BJ (cell line): ENCODE measurements at regions not wholly inside any gene's neighbourhood (a gene's known extent, or its start where the extent isn't known, plus 50 kb on each side); places are given as distances from the start of the nearest gene placed in this dataset.

ENCODE experiments used
- CTCF ChIA-PET: fragments of 350-600 bp; formaldehyde crosslinking; extraction: SDS; loops from one replicate; lab custom pipeline; 2021; ENCODE audit warnings: antibody characterized with exemption, inconsistent platforms; lab: Yijun Ruan, JAX
- POLR2A ChIA-PET: fragments of 300-600 bp; sonication (Branson Sonifier 250); formaldehyde crosslinking; extraction: SDS; loops from one replicate; lab custom pipeline; 2021; ENCODE audit warnings: antibody characterized with exemption; lab: Charles Lee
- DNase-seq: peaks from one replicate; pipeline ENCODE4 v3.0.0-alpha.2; 2011; ENCODE audit warnings: low read depth
- H3K27me3 ChIP-seq: 2 replicates; pipeline ENCODE4 v1.6.0; 2011; ENCODE audit warnings: low read length; ENCODE audit not compliant: control insufficient read depth, insufficient read depth
- H3K36me3 ChIP-seq: 2 replicates; pipeline ENCODE4 v1.5.1; 2011; ENCODE audit warnings: low read length; ENCODE audit not compliant: control insufficient read depth, insufficient read depth
- H3K4me3 ChIP-seq: 2 replicates; pipeline ENCODE4 v1.5.1; 2011; ENCODE audit warnings: low read depth, mild to moderate bottlenecking, control low read depth, low read length
- TF ChIP-seq, protein P1 (sequence below): IDR thresholded peaks from 2 replicates; pipeline ENCODE4 v1.5.1; 2011; ENCODE audit warnings: low read depth, mild to moderate bottlenecking, control low read depth, inconsistent platforms, low read length, moderate library complexity; ENCODE audit not compliant: insufficient read depth

DNA sequence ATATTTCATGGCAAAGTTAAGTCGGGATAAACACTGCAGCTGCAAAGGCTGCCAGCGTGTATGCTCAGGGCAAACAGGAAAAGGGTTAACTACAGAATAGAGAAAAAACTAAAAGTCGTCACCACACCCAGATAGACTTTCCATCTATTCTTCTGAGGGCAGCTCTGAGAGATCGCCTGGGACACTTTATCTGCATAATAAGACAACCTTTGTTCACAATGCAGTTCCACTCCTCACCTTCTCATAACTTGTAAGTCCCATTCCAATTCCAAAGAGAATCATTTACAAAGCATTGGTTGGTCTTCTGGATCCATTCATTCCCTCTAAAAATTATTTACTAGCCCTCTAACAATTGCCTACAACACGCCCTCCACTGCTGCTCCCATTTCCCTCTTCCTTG is 437.4 kb downstream of the RND3 start:
- Histone ChIP-seq H3K27me3 (no peaks in the 10 kb centered on the region), H3K36me3 (no peaks in the 10 kb centered on the region), H3K4me3 (no peak overlapping the region)
- POLR2A ChIA-PET, result no interaction called here
- TF ChIP-seq, protein P1, sequence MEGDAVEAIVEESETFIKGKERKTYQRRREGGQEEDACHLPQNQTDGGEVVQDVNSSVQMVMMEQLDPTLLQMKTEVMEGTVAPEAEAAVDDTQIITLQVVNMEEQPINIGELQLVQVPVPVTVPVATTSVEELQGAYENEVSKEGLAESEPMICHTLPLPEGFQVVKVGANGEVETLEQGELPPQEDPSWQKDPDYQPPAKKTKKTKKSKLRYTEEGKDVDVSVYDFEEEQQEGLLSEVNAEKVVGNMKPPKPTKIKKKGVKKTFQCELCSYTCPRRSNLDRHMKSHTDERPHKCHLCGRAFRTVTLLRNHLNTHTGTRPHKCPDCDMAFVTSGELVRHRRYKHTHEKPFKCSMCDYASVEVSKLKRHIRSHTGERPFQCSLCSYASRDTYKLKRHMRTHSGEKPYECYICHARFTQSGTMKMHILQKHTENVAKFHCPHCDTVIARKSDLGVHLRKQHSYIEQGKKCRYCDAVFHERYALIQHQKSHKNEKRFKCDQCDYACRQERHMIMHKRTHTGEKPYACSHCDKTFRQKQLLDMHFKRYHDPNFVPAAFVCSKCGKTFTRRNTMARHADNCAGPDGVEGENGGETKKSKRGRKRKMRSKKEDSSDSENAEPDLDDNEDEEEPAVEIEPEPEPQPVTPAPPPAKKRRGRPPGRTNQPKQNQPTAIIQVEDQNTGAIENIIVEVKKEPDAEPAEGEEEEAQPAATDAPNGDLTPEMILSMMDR, result no peak
- CTCF ChIA-PET, result interaction anchor here (1.4 kb wide), 1 partner anchor 10 kb away, joined by 3 read pairs; no protein-coding TSS in a partner anchor
- DNase-seq, result no peak

DNA sequence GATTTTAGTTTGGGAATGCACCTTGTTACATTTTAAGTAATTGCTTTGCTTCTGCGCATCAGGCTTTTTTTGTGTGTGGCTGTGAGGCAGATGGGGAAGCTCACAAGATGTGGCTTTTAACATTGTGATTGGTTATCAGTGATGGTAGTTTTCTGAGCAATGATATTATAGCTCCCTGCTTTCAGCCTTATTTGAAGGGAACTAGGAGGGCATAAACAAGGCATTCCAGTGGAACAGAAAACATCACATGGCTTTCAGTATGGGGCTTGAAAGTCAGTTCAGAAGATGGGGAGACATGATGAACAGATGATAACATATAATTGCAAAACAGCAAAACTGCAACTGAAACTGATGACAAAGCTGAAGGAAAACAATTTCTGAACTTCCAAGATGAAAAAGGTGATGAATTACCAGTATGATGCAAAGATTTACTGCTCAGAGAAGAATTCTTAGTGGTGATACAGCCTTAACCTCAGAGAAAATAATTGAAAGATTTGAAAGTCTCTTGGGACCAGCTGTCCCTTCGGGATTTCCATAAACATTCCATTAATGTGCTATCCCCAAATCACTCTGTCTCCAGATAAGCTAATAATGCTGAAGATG is 439.7 kb downstream of the RND3 start:
- DNase-seq, result no peak
- POLR2A ChIA-PET, result interaction anchor here (0.5 kb wide), 1 partner anchor 355 kb away, joined by 3 read pairs; no protein-coding TSS in a partner anchor
- H3K27me3 ChIP-seq, result no peaks in the 10 kb centered on the region
- CTCF ChIA-PET, result interaction anchor here (0.8 to 1.4 kb wide), 2 partner anchors 8 to 13 kb away, joined by 3 read pairs; no protein-coding TSS in a partner anchor
- no peak overlapping the region for H3K4me3 ChIP-seq
- TF ChIP-seq, protein P1, result no peak
- no peaks in the 10 kb centered on the region for H3K36me3 ChIP-seq

DNA sequence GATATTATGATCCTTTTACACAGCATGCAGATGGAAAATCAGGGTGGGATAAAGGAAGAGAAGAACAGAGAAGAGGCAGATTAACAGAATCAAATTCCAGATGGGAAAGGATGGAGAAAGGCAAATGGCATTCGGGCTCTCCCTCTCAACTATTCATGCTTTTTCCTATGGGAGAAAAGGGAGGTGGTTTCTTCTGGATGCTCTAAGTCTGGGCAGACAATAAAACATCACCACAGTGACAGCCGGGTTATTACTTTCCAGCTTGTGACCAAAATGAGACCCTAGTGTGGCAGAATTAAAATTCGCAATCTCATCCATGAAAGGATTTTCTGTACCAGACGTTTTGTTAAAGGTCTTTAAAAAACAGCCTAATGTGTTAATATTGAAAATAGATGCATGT is 440.7 kb downstream of the RND3 start:
- Histone ChIP-seq H3K4me3 (no peak overlapping the region), H3K27me3 (no peaks in the 10 kb centered on the region), H3K36me3 (no peaks in the 10 kb centered on the region)
- TF ChIP-seq, protein P1, result no peak
- POLR2A ChIA-PET, result interaction anchor here (0.5 kb wide), 1 partner anchor 26 kb away, joined by 3 read pairs; no protein-coding TSS in a partner anchor
- DNase-seq, result no peak
- CTCF ChIA-PET, result no interaction called here

DNA sequence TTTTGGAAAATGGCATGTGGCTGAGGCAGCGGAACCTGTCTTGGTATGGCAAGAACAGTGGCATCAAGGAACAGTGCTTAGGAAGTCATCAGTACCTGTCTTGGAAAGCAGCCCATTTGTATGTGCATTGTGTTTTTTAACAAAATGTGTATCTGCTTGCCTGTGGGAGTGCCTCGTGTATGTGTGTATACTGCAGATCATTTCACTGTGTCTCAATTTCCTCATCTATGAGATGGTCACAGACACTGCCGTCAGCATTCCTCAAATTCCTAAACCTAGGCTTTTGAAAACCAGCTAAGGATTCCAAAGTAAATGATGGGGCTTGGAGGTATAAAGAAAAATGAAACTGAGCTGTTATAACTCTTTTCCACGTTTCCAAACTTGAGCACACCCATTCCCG is 441.3 kb downstream of the RND3 start:
- no peak for DNase-seq
- H3K36me3 ChIP-seq, result no peaks in the 10 kb centered on the region
- TF ChIP-seq, protein P1, result no peak
- ChIA-PET CTCF (no interaction called here), POLR2A (no interaction called here)
- H3K27me3 ChIP-seq, result no peaks in the 10 kb centered on the region
- H3K4me3 ChIP-seq, result no peak overlapping the region

DNA sequence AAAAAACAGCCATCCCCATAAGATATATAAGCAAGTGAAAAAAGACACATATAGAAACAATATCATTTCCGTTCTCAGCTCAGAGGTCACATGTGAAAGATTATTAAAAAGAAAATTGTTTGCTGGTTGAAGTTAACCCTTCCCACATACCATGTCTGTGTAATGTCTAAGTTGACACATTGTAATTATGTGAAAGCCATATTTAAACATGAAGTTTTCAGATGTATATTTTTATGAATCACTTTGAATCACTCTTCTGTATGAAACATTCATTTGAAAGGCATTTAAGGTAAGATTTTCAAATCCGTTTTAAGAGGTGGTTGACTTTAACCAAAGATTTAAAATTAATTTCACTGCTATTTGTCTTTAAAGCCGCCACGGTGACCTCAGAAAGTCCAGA is 441.9 kb downstream of the RND3 start:
- CTCF ChIA-PET, result no interaction called here
- Histone ChIP-seq H3K4me3 (no peak overlapping the region), H3K27me3 (no peaks in the 10 kb centered on the region), H3K36me3 (no peaks in the 10 kb centered on the region)
- TF ChIP-seq, protein P1, result no peak
- DNase-seq, result no peak
- POLR2A ChIA-PET, result no interaction called here
